Activated naive CD4-positive, alpha-beta T cell treated with anti-CD3 and anti-CD28 coated beads for 36 hours (primary cell): ENCODE measurements at regions not wholly inside any gene's neighbourhood (a gene's known extent, or its start where the extent isn't known, plus 50 kb on each side); places are given as distances from the start of the nearest gene placed in this dataset.
"Not testable (repeated sequence)": the region's sequence is repeated elsewhere in the genome, so short reads cannot be mapped to it uniquely, and the experiment has no call there.

Experiments
- CTCF ChIA-PET: fragments of 350-600 bp; sonication (Branson Sonifier 250); formaldehyde crosslinking; loops from one replicate; lab custom pipeline; 2021; ENCODE audit warnings: antibody characterized with exemption; lab: Charles Lee
- DNase-seq: peaks from one replicate; pipeline ENCODE4 v3.0.0-alpha.2; 2020
- H3K27ac Mint-ChIP-seq: one replicate; pipeline ENCODE4 v1.8.0; 2021; ENCODE audit warnings: mild to moderate bottlenecking, mixed read lengths
- H3K27me3 Mint-ChIP-seq: one replicate; pipeline ENCODE4 v1.8.0; 2021; ENCODE audit warnings: low read depth, mixed read lengths
- H3K36me3 Mint-ChIP-seq: one replicate; pipeline ENCODE4 v1.8.0; 2021; ENCODE audit warnings: low read depth, mixed read lengths
- H3K4me1 Mint-ChIP-seq: one replicate; pipeline ENCODE4 v1.8.0; 2021; ENCODE audit warnings: low read depth, mixed read lengths
- H3K4me3 Mint-ChIP-seq: one replicate; pipeline ENCODE4 v1.8.0; 2021; ENCODE audit warnings: mild to moderate bottlenecking, moderate library complexity, mixed read lengths
- H3K9me3 Mint-ChIP-seq: one replicate; pipeline ENCODE4 v1.8.0; 2021; ENCODE audit warnings: mixed read lengths
- intact Hi-C: fragments of 100-400 bp; cut with micrococcal nuclease; formaldehyde crosslinking; loops from one replicate; pipeline ENCODE4 v1.15.1; 2023

DNA sequence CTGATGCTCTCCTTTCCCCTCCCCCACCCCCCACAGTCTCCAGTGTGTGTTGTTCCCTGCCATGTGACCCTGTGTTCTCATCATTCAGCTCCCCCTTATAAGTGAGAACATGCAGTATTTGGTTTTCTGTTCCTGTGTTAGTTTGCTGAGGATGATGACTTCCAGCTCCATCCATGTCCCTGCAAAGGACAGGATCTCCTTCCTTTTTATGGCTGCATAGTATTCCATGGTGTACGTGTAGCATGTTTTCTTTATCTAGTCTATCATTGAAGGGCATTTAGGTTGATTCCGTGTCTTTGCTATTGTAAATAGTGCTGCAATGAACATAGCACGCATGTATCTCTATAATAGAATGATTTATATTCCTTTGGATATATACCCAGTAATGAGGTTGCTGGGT, 162.3 kb downstream of the ERMARD start:
- H3K36me3 Mint-ChIP-seq, CTCF ChIA-PET: not testable (repeated sequence)

DNA sequence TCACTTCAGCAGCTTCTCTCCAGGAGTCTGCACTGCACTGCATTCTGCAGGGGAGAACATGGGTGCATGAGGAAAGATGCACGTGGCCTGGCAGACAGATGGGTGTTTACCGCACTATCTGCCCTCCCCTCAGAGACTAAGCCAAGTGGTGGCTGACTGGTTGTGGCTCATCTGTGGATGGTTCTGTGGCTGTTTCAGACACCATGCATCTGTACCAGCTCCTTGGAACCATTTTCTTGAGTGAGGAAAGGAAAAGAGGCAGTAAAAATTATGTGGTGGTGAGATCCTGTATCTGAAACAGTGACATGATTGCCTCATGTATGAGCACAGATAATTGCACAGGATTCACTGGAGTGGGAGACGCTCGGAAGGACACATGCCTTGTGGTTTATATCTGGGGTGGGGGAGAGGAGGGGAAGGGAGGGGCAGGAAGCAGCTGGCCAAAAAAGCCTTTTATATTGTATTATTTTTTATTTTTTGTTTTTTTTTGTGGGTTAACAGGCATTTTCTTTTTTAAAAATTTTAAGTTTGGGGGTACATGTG, 161.7 kb downstream of the ERMARD start:
- intact Hi-C loops = no loop called here
- CTCF ChIA-PET = no interaction called here
- H3K27me3 Mint-ChIP-seq = peaks cover 5% of the 10 kb centered on the region
- no peak overlapping the region for H3K27ac Mint-ChIP-seq
- H3K36me3 Mint-ChIP-seq = no peaks in the 10 kb centered on the region
- no peak for DNase-seq
- no peaks in the 10 kb centered on the region for H3K9me3 Mint-ChIP-seq
- H3K4me3 Mint-ChIP-seq = no peak overlapping the region
- H3K4me1 Mint-ChIP-seq = no peaks in the 10 kb centered on the region

More for the DNA sequence above, 162.3 kb downstream of the ERMARD start:
- H3K9me3 Mint-ChIP-seq, DNase-seq, H3K4me3 Mint-ChIP-seq, H3K27me3 Mint-ChIP-seq, H3K27ac Mint-ChIP-seq, H3K4me1 Mint-ChIP-seq, intact Hi-C loops: not testable (repeated sequence)

DNA sequence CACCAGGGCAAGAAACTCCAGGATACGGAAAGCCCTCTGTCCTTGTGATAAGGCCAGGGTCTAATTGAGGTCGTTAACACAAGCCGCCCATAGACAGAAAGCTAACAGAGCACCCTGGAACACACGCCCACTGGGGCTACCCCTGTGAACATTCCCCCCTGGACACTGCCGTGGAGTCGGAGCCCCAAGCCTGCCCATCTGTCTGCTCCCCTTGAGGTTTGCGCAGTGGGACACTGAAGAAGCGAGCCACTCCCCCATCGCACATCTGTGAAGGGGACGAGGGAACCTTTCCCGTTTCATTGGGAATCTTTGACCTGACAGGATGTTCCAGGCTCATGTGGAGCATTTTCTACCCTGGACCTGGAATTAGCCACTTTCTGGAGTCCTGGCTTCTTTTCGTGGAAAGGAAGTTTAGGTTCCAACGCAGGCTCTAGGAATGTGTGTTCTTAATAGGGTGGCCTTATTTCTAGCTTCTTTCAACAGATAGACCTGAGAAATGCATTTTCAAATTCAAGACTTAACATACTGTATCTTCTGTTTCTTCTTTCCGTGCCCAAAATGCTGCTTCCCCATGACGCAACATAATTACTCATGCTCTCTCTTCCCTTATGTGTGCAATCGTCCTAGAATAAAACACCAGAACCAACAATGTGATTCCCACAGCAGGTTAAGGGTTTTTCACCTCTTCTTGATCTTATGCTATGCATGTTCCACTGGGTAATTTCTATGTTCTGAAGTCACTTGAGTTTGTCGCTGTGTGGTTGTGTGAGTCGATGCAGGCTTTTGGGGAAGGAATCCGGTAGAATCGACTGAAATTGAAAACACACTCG, 161.1 kb downstream of the ERMARD start:
- no peak for DNase-seq
- Mint-ChIP-seq H3K9me3 (no peaks in the 10 kb centered on the region), H3K27me3 (peaks cover 5% of the 10 kb centered on the region), H3K4me3 (no peak overlapping the region), H3K27ac (no peak overlapping the region), H3K4me1 (no peaks in the 10 kb centered on the region), H3K36me3 (no peaks in the 10 kb centered on the region)
- CTCF ChIA-PET = no interaction called here
- intact Hi-C loops = no loop called here

DNA sequence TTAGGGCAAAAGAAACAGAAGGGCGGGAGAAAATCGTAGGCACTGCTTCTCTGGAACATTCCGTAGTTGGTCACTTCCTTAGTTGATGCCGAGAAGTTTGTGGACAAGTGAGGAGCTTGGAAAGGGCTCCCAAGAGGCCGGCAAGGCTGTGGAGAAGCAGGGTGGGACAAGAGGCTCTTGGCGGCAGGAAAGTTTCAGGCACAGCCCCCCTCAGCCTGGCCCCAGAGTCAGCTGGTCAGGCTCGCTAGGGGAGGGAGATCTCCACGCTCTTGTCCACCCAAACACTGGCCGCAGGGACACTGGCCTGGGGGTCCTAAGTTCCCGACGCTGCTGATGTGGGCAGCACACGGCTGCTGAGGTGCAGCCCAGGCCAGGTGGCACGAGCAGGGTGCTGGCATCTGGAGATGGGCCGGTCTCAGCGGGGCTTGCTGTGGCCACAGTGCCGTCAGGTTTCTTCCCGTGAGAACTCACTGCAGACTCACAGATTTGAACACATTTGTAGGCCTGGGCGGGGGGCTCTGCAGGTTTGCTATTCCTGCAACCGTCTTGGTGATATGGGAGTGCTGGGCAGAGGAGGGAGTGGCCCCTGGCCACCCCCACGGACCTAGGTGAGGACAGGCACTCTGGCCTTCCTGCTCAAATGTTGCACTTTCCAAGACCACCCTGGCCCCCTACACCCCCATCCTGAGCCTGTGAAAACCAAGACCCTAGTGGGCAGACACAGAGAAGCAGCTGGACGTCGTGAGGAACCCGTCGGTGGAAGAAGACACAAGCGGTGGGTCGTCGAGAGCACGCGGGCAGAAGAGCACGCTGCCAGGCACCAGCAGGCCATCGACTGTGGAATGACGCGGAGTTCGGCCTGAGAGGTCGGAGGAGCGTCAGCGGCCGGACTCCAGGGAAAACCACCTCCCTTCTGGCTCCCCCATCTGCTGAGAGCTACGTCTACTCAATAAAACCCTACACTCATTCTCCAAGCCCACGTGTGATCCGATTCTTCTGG, 160.1 kb downstream of the ERMARD start:
- H3K36me3 Mint-ChIP-seq = no peaks in the 10 kb centered on the region
- no peak overlapping the region for H3K4me3 Mint-ChIP-seq
- H3K27me3 Mint-ChIP-seq = peaks cover 5% of the 10 kb centered on the region
- no peaks in the 10 kb centered on the region for H3K9me3 Mint-ChIP-seq
- no peak for DNase-seq
- CTCF ChIA-PET = no interaction called here
- no peak overlapping the region for H3K27ac Mint-ChIP-seq
- intact Hi-C loops = no loop called here
- H3K4me1 Mint-ChIP-seq = no peaks in the 10 kb centered on the region

DNA sequence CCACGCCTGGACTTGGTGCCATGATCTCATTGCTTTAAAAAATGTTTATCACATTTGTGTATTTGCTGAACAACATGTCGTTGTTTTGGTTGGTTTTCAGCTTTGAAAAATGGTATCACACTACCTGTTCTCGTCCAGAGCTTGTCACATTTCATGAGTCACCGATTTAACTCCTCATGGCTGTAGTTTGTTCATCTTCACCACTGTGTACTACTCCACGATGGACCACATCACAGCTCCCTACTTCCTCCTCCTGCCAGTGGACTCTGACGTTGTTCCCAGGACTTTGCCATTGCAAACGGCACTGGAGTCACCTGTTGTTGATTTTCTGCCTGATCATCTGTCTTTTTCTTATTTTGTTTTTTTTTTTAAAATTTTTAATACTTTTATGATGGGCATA, 157.7 kb downstream of the ERMARD start:
- H3K36me3 Mint-ChIP-seq = no peaks in the 10 kb centered on the region
- H3K9me3 Mint-ChIP-seq = no peaks in the 10 kb centered on the region
- no peak overlapping the region for H3K27ac Mint-ChIP-seq
- intact Hi-C loops = no loop called here
- CTCF ChIA-PET = no interaction called here
- no peak for DNase-seq
- no peak overlapping the region for H3K4me3 Mint-ChIP-seq
- H3K27me3 Mint-ChIP-seq = no peaks in the 10 kb centered on the region
- no peaks in the 10 kb centered on the region for H3K4me1 Mint-ChIP-seq

DNA sequence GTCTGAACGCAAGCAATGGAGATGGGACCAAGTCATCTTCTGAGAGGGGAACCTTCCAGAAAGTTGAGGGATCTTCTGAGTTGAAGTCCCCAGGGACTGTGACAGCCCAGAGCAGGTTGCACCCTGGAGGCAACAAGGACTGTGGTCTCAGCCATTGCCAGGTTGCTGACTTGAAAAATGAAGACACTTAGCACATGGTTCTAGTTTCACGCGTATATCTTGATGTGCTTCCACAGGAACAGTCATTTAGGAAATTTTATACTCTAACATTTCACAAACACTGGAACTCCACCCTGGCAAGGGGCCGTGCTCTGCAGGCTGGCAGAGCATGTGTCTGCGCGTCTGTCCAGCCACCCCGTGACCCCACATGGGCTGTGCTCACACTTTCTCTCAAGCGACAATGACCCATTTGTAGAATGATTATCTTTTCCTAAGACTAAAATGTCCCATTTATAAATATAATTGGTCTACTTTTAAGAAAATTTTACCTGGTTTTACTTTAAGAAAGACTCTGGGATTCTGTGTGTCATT, 157.0 kb downstream of the ERMARD start:
- no peak for DNase-seq
- Mint-ChIP-seq H3K27me3 (no peaks in the 10 kb centered on the region), H3K4me1 (no peaks in the 10 kb centered on the region), H3K4me3 (no peak overlapping the region), H3K36me3 (no peaks in the 10 kb centered on the region), H3K27ac (no peak overlapping the region), H3K9me3 (no peaks in the 10 kb centered on the region)
- intact Hi-C loops = no loop called here
- CTCF ChIA-PET = no interaction called here

DNA sequence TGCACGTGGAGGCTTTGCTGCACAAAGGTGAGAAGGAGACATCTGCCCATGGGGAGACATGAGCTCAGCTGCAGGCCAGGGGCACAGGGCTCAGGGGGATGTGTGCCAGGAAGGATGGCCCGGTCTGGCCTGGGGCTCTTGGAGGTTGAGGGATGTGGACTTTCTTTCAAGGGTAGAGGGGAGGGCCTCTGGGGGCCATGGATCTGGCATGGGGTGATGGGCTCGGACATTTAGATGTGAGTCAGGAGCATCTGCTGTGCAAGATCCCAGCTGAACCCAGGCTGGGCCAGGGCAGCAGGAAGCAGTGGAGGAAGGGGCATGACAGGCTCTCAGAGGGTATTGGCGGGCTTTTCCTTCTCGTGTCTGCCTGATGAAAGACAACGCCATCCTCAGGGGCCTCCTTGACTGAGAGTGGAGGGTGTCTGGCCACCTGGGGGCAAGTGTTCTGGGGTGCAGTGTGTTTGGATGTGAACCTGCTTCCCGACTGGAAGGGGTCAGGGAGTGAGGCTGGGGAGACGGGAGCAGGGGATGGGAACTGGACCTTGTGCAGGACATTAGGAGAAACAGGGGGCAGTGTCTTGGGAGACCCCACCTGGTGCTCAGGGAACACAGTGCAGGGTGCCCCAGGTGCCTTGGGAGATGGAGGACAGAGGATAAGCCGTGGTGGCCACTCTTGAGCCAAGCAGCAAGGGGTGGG, 156.1 kb downstream of the ERMARD start:
- intact Hi-C loops = no loop called here
- Mint-ChIP-seq H3K36me3 (no peaks in the 10 kb centered on the region), H3K4me1 (no peaks in the 10 kb centered on the region), H3K9me3 (no peaks in the 10 kb centered on the region), H3K27ac (no peak overlapping the region), H3K27me3 (no peaks in the 10 kb centered on the region), H3K4me3 (no peak overlapping the region)
- no peak for DNase-seq
- CTCF ChIA-PET = no interaction called here

DNA sequence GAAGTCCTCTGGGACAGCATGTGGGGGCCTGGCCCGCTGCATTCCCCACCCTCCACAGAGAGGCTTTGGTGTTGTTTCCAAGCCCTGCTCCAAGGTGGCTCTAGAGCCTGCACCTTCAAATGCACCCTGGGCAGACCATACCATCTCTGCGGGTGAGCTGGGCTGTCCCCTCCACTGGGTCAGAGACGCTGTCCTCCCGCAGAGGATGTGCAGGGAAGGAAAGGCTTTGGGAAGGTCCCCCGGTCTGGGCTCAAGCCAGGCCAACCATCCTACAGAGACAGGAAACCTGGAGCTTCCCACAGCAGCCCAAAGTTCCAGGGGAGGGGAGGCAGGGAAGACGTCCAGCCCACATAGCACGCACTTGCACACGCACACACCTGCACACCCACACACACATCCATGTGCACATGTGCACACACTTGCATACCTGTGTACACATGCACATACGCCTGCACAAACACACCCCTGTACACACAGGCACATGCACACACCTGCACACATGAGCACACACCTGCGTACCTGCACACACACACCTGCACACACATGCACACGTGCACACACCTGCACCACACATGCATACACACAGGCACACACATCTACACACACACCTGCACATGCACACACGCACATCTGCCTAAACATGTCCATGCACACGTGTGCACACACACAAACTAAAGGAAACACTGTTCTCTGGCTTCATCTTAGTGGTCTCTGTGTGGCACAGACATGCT, 155.4 kb downstream of the ERMARD start:
- Mint-ChIP-seq H3K4me3 (no peak overlapping the region), H3K27ac (no peak overlapping the region), H3K27me3 (no peaks in the 10 kb centered on the region), H3K36me3 (no peaks in the 10 kb centered on the region), H3K9me3 (no peaks in the 10 kb centered on the region), H3K4me1 (no peaks in the 10 kb centered on the region)
- CTCF ChIA-PET = no interaction called here
- intact Hi-C loops = no loop called here
- DNase-seq = no peak

DNA sequence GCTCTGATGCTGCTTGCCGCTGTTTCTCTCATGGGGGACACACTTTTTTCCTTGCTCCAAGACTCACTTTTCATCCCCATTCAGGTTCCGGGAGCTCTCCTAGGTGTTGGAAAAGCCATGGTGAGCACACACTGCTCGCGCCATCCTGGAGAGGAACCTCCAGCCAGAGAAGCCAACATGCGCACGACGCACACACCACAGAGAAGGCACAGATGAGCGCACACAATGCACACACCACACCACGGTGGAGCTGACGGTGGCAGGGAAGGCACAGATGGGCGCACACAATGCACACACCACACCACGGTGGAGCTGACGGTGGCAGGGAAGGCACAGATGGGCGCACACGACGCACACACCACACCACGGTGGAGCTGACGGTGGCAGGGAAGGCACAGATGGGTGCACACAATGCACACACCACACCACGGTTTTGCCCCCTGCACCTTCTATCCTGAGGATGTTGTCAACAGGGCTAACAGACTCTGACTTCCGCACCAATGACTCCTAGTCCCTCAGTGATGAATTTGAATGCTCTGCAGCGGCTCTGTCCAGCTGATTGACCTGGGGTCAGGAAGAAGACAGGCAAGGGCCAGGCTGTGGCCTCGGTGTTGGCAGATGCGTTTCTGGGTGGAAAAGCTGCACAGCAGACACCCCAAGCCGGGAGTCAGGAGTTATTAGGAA, 154.7 kb downstream of the ERMARD start:
- no peak for DNase-seq
- no peaks in the 10 kb centered on the region for H3K9me3 Mint-ChIP-seq
- no peak overlapping the region for H3K27ac Mint-ChIP-seq
- H3K27me3 Mint-ChIP-seq = no peaks in the 10 kb centered on the region
- intact Hi-C loops = no loop called here
- no peak overlapping the region for H3K4me3 Mint-ChIP-seq
- no peaks in the 10 kb centered on the region for H3K36me3 Mint-ChIP-seq
- no peaks in the 10 kb centered on the region for H3K4me1 Mint-ChIP-seq
- CTCF ChIA-PET = interaction anchor here (1.1 kb wide), 1 partner anchor 74 kb away, joined by 3 read pairs; no protein-coding TSS in a partner anchor

DNA sequence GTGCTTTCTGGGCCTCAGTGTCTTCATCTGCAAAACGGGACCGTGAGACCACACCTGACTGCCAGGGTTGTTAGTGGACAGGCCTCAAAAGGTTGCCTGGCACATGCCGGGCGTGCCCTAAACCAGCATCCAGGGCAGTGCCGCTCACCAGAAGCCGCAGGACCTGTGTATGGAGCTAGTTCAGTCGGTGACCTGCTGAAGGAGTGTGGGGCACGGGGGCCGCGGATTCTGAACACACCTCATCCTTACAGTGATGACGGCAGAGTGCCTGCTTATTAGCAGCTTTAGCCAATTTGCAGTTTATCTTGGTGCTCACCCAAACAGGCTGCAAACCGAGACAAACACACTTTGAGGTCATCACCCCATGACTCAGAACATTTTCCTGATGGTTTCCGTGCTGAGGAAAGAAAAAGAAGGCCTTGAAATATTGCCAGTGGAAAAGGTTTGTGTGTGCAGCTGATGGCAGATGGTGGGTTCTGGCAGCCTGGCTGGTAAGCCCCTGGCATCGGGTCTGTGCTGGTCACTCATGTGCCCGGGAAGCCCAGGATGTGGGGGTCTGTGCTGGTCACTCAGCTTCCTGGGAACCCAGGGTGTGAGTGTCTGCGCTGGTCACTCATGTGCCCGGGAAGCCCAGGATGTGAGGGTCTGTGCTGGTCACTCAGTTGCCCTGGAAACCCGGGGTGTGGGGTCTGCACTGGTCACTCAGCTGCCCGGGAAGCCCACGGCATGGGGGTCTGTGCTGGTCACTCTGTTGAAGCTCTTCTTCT, 153.8 kb downstream of the ERMARD start:
- Mint-ChIP-seq H3K36me3 (no peaks in the 10 kb centered on the region), H3K27ac (no peak overlapping the region), H3K9me3 (no peaks in the 10 kb centered on the region), H3K27me3 (no peaks in the 10 kb centered on the region), H3K4me3 (no peak overlapping the region), H3K4me1 (no peaks in the 10 kb centered on the region)
- intact Hi-C loops = no loop called here
- DNase-seq = no peak
- CTCF ChIA-PET = interaction anchor here (1.1 kb wide), 1 partner anchor 73 kb away, joined by 3 read pairs; no protein-coding TSS in a partner anchor
